ENCODE measurements at regions not wholly inside any gene's neighbourhood (a gene's known extent, or its start where the extent isn't known, plus 50 kb on each side); places are given as distances from the start of the nearest gene placed in this dataset.

DNA sequence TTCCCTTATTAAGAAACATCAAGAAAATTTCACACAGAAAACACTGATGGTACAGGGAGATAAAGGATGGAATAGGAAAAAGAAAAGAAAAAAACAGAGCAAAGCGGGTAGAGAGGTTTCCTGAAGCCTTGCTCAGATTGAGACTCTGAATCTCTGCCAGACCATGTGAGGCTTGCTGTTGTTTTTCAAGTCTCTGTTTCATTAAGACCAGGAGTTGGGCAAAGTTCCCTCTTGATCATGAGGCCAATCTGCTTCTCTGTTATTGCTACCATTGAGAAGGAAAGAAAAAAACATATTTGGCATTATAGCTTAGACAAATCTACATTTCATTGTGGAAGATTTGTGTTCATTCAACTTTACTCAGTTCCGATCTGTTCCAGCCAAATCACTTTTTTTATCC is 201.6 kb upstream of the SOX9 start:
- no peak for DNase-seq (ENCODE audit: low read depth in 2 of 3, low spot score in 1 of 3)

DNA sequence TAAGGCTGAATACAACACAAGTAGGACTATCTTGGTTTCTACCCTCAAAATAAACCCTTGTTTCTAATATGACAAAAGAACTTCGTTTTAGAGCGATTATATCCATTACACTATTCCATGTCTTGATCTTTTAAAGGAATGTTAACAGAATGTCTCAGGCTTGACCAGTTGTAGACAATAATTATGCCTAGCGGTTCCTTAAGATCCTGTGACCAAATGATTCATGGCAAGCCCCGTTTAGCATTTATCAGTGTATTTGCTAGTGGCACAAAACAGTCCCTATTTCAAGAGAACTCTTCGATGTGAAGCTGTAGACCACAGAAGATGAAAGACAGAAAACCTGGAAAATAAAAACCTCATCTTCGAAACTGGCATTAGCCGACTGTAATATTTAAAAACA is 200.9 kb upstream of the SOX9 start:
- DNase-seq (ENCODE audit: low read depth in 2 of 3, low spot score in 1 of 3): no peak

DNA sequence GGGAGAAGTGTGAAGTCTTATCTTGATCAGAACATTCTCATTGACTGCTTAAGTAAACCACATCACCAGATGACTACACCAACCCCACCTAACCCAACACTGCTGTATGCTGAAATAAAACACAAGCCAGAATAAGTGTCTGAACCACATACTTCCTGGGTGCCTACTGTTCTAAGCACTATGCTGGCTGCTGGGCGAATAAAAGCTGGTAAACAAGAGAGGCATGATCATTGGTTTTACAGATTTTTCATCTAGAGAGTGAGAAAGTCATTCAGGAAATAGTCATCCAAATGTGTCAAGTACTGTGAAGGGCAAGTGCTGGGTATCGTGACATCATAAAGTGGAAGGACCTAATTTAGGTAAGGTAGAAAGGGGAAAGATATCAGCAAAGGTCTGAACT is 199.0 kb upstream of the SOX9 start:
- no peak for DNase-seq (ENCODE audit: low read depth in 2 of 3, low spot score in 1 of 3)

DNA sequence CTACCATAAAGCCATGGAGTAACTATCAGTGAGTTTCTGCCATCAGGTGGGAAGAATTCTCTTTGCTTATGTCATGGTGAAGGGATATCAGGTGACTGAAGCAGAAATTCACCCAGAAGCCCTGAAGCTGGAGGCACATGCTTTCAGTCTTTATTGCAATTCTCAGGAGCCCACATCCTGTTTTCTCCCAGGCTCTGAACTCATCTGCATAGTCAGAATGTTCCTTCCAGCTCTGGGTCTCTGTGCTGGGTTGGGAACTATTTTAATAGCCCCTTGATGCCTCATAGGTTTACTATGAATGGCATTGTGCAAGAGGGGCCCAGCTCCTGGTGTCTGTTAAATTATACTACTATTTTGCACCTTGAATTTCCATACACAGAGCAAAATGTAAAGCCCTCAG is 198.4 kb upstream of the SOX9 start:
- no peak for DNase-seq (ENCODE audit: low read depth in 2 of 3, low spot score in 1 of 3)

DNA sequence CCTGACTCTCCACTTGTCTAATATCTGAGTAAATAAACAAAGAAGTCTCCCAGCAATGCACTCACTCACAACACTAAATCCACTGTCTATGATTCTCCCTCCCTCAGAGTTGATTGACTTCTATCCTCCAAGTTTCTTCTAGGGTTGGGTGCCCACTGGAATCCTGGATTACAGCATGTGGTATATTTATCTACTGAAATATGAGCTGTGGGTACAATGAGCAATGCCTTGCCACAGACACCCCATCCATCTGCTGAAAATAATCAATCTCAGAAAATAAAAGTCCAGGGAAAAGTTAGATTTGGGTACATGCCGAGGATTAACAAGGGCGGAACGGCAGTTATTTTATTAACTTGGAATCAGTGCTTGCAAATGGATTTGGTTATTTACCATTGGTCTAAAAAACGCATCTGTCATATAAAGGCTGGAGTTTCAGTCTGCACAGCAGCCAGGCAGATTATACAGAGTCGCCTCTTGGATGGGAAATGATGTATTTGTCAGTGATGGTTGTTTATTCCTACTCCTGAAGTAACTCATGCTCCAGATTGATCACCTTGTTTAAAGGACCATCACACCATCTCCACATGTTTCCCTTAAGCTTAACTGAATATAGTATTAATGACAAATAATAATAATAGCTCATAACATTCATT is 193.9 kb upstream of the SOX9 start:
- DNase-seq (ENCODE audit: low read depth in 2 of 3, low spot score in 1 of 3): no peak

DNA sequence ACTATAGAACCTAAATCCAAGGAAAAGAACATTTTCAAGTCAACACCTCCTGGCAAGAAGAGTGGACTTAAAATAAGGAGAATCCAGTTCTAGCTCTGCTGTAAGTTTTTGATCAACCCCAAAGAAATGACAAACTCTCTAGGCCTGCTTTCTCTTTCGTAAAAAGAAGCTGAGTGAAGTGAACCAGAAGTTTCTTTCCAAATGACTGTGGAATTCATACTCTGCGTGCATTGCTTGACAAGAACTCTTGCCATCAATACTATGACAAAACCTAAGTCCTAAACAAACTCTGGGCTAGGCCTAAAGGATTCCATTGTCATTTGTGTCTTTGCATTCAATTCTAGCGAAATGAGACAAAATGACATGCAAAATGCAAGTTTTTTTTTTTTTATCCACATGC is 187.5 kb upstream of the SOX9 start:
- no peak for DNase-seq (ENCODE audit: low read depth in 2 of 3, low spot score in 1 of 3)

DNA sequence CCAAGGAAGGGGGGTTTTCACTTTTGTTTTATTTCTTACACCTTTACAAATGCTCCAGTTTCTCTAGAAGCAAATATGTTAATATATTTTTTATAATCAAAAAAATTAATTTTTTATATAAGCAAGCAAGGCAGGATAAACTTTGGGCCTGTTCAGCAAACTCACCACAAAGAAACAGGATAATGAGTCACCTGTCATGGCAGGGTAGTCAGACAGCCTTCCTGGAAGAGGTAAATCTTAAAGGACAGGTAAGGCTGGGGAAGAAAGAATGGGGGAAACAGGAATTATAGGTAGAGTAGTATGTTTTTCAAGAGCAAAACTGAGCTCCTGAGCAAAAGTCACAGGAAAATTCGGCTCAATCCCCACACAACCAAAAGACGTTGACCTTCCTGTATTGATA is 186.3 kb upstream of the SOX9 start:
- no peak for DNase-seq (ENCODE audit: low read depth in 2 of 3, low spot score in 1 of 3)

DNA sequence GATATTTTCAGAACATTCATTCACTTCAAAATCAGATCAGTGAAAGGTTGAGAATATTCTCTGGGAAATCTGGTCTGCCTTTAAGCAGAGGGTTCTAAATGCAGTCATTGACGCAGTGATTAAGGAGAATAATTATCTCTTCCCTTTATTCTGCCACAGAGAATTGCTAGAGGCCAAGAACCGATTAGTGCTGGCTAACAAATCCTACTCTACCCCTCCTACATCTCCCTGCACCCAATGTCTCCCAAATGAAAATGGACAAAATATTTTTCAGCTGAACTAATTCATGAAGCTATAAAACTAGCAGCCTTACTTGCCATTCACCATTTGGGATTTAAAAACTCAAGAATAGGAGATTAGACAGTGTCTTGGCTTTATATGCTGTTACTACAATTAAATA is 185.5 kb upstream of the SOX9 start:
- no peak for DNase-seq (ENCODE audit: low read depth in 2 of 3, low spot score in 1 of 3)

DNA sequence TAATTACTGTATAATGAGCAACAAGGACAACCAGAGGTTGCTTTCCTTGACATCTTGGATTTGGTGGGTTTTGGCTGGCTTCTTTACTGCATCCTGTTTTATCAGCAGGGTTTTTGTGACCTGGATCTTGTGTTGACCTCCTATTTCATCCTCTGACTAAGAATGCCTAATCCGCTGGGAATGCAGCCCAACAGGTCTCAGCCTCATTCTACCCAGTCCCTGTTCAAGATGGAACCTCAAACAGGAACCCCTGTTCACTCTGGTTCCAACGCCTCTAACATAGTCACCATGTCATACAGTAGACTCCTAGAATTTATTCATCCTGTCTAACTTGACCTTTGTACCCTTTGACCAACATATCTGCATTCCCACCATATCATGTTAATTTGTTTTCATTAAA is 183.8 kb upstream of the SOX9 start:
- no peak for DNase-seq (ENCODE audit: low read depth in 2 of 3, low spot score in 1 of 3)

DNA sequence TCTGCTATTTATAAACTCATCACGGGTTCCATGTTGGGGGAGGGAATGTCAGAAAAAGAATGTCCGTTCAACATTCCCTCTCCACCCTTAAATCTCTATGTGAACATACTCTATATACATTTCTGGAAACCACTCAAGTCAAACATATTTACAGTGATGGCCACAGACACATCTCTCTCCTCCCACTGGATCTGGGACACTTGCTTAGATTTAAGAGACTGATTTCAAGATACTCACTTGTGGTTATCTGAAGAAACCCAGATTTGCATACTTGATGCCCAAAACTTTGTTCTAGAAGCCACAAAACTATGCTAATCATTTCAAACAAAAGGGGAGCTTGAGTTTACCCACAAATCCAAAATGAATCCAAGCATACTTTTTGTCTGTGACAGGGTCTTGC is 182.9 kb upstream of the SOX9 start:
- DNase-seq (ENCODE audit: low read depth in 2 of 3, low spot score in 1 of 3): no peak

DNA sequence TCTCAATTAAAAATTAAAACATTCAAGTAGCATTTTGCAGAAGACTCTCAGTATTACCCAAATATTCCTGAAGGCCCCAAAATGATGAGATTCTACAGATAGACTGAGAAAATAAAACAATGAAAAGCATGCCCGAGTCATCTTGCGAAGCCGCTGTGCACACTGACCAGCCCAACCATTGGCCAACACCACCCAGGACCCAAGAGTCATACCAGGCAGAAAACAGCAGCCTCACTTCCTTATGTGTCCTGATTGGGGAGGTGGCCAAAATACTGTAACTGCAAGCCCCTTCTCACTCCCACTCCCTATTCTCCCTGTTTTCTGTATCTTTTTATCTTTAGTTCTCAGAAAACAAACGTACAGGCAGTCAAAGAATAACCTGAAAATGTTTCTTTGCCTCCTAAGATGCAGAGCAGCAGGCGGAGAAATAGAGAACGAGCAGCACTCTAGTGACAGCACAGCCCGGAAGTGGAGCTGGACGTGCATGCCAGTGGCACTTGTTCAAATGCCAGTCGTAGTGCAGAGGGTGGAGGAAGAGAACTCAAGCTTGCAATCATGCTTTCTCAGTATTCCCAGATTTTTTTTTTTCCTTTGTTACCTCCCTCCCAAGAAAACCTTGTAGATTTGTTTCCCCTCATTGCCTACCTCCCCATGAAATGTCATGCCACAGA is 182.3 kb upstream of the SOX9 start:
- DNase-seq (ENCODE audit: low read depth in 2 of 3, low spot score in 1 of 3): no peak

DNA sequence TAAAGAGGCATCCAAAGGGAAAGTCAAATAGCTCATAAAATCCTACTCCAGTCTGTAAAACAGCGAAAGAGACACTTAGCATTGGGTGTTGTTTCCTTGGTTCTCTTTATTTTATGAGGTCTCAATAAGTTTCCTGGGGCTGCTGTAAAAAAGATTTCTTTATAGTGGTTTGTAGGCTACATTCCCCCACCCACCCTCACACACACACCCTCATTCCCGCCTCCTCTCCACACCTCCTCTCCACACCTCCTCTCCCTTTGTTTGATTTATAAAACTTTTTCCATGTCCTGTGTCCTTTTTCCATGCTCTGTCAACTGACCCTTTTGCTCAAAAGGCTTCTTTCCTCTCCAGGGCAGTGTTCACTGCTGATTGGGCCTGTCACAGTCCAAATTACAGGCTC is 178.9 kb upstream of the SOX9 start:
- DNase-seq (ENCODE audit: low read depth in 2 of 3, low spot score in 1 of 3): no peak

DNA sequence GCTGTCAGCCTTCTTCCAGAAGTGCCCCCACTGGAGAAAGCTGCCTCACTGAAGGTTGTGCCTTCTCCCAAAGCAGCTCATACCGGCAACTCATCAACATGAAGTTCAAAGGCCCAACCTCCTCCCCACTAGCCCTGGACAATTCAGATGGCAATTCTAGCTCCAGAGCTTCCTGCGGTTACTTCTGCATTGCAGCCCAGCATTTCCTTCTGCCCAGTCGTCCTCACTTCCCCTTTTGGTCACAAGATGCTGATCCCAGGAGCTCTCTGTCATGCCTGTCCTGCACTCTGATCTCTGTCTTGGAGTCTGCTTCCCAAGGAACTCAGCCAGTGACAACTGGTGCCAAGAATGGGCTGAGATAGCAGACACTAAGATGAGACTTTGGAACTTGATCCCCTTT is 178.2 kb upstream of the SOX9 start:
- no peak for DNase-seq (ENCODE audit: low read depth in 2 of 3, low spot score in 1 of 3)

DNA sequence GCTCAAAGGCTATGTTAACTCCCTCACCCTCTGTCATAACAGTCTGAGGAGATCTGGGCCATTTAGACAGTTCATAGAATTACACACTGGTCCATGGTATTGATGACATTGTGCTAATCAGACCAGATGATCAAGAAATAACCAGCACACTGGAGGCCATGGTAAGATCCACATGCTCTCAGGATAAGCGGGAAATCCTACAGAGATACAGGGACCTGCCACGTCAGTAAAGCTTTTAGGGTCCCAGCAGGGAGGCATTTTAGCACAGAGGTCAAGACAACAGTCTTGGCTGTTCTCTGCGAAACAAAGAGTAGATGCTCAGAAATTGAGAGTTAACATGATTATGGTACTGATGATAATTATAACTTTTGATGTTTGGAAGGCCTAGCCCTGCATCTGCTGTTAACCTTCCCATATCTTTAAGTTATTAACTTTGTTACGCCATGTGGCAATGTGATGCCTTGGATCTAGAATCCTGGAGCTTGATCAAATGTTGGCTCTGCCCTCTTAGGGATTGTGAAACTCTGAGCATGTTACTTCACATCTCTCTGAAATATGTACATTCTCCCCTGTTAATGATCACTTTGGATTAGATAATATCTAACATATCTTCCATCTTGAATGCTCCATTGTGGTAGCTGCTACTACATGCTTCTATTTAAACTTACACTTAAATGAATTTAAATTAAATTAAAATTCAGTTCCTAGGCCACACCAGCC is 172.0 kb upstream of the SOX9 start:
- no peak for DNase-seq (ENCODE audit: low read depth in 2 of 3, low spot score in 1 of 3)

DNA sequence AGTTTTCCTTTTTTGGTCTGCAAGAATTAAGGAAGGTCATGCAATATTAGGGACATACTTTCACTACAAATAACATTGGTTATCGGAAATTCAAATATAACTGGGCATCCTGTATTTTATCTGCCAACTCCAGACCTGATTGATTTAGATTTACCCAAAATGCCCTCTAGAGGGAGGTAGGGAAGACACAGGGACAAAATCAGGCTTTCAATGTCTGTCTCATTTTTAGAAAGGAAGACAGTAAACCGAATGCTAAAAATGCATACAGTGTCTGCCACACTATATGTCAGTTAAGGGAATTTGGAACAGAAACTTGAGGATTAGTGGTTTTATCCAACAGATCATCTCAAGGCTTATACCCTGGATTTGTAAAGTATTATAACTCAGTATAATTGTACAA is 161.7 kb upstream of the SOX9 start:
- DNase-seq (ENCODE audit: low read depth in 2 of 3, low spot score in 1 of 3): no peak

DNA sequence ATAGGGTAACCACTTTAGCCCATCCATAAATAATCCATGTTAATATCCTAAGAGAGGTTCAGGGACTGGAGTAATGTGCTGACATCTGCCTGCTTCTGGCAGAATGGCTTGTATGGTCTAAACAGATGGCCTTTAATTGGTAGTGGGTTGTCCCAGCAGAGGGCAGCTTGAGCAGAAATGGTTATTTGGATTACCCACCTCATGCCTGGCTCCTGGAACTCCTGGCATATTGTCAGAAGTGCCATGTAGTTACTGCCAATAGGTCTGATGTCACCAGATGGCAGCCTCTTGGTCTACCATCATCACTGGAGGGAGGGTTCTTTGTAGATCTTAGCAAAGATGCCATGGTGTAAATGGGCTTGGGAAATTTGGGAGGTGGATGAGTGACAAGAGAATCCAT is 157.5 kb upstream of the SOX9 start:
- no peak for DNase-seq (ENCODE audit: low read depth in 2 of 3, low spot score in 1 of 3)

DNA sequence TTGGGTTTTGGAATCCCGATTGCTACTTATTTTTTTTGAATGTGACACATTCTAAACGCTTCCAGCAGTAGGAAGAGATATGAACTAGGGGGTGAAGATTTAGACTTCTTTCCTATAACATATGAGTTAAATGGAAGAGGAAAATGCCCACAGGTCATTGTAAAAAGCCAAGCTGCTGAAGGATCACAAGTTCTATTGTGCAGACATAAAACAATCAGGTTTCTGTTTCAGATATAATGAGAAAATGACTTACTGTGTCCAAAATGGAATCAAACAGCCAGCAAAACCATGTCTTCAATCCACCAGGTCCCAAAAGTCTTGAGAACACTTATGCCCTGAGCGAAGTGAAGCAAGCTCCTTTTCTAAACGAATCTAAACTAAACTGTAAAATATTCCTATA is 157.0 kb upstream of the SOX9 start:
- DNase-seq (ENCODE audit: low read depth in 2 of 3, low spot score in 1 of 3): no peak

DNA sequence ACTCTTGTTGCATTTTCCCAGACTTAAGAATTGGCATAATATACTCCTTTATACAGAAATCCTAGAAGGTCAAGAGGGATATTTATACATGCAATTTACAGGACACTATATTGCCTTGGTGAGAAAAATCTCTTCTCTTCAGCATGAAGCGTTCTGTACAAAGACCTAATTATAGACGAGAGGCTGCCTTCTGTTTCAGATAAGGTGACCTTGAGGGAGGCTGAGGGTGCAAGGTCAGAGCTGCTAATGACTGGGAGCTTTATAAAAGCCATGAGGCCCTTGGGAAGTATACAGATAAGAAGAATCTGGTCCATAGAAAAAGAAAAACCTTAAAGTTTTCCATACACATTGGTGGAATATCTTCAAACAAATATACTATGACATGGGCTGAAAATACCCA is 156.3 kb upstream of the SOX9 start:
- DNase-seq (ENCODE audit: low read depth in 2 of 3, low spot score in 1 of 3): no peak

DNA sequence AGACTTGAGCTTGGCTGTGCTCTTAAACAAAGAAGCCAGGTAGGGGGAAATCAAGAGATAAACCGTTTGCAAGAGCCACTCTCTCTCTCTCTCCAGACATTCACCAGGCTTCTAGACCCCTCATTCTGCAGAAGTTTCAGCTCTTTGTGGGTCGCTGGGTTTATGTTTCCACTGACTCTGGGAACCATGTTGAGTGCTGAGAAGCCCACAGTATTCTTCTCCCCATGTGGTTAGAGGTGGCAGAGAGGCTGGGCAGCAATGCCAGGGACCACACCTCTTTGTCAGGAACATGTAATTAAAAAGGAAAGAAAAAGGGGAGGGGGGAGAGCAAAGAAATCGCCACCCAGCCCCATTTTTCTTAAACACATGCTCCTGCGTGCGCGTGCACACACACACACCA is 154.8 kb upstream of the SOX9 start:
- no peak for DNase-seq (ENCODE audit: low read depth in 2 of 3, low spot score in 1 of 3)

DNA sequence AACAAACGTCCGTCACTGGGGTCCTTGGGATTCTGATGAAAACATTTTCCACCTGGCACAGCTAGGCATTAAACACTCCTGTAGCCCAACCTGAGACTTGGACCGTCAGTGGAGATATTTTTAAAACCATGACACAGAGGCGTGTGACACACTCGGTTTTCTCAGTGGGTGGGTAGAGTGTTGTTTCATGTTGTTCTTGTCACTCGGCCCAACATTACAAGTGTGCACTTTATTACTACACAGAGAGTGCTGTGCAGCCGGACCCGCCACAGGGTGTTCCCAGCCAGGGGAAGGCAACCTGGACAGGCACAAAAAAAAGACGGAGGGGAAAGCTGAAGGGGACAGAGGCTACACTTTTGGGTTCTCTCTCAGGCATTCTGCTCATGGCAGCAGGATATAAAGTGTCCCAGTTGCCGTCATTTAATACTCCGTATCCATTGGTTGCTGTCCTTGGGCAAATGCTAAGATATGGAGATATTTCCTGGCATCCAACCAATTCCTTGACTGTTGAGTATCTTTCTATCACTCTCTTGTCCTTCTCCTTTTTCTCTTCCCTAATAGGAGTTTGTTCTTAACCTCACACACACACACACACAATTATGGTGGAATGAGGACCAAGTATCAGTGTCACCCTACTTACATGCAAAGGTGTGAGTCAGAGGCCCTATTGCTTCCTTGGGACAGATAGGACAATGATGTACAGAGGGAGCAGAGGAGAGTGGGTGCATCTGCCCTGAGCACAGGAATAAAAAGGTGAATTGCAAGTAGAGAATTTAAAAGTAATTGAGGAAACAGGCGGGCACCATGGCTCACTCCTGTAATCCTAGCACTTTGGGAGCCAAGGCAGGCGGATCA is 154.1 kb upstream of the SOX9 start:
- DNase-seq (ENCODE audit: low read depth in 2 of 3, low spot score in 1 of 3): no peak

DNA sequence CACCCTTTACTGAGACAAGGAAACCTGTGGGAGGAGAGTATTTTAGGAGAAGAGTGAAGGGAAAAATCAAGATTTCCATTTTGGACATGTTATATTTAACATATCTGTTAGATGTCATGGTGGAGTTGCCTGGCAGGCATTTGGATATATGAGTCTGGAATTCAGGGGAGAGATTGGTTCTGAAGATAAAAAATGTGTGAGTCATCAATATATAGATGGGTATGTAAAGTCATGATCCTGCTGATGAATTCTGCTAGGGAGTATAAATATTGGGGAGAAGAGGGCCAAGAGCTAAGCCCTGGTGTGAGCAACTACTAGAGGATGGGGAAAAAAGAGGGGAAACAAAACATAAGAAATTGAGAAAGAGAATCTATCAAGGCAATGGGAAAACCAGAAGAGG is 151.3 kb upstream of the SOX9 start:
- DNase-seq (ENCODE audit: low read depth in 2 of 3, low spot score in 1 of 3): no peak

DNA sequence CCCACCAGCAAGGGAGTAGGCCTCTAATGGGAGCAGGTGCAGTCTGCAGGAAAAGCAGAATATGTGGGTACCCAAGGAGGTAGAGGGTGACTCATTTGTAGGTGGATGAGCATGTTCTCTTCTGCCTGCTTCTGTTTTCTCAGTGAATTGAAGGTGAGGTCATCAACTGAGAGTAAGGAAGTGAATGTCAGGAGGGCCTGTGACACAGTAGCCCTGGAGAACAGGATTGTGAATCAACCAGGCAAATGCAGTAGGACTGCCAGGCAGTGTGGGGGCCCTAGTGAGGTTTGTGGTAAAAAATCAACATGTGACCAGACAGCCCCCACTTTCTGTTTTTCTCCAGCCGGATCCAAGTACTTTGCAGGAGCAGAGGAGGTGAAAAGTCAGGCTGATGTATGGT is 150.5 kb upstream of the SOX9 start:
- no peak for DNase-seq (ENCODE audit: low read depth in 2 of 3, low spot score in 1 of 3)
